T-helper 2 cell (primary cell): ENCODE measurements at regions not wholly inside any gene's neighbourhood (a gene's known extent, or its start where the extent isn't known, plus 50 kb on each side); places are given as distances from the start of the nearest gene placed in this dataset.

Source experiments
- DNase-seq, 5 experiments: peaks; one replicate each; pipeline versions ENCODE4 v3.0.0 to v3.0.0-alpha.2; 2012 to 2022

DNA sequence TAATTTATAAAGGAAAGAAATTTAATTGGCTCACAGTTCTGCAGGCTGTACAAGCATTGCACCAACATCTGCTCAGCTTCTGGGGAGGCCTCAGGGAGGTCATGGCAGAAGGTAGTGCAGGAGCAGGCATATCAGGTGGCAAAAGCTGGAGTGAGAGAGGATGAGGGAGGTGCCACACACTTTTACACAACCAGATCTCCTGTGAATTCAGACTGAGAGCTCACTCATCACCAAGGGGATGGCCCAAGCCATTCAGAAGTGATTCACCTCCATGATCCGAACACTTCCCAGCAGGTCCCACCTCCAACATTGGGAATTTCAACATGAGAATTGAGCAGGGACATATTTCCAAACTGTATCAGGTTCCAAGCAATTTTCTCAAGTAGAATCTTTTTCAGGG lies 84.7 kb upstream of the BRINP1 start:
- DNase-seq: no peak

DNA sequence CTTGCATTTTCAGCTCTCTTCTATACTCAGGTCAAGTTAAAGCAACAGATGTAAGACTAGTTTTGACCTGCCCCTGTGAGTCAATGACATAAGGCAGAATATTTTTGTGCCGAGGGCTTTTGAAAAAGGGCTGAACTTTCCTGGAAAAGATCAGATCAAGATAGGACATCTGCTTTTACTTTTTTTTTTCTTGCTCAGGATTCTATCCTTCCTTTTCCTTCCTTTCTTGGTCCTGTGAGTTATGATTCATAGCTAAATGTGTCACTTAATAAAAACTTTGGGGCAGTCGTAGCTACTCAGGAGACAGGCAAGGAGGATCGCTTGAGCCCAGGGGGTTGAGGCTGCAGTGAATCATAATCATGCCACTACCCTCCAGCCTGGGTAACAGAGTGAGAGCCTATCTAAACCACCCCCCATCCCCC lies 84.3 kb upstream of the BRINP1 start:
- DNase-seq: no peak

DNA sequence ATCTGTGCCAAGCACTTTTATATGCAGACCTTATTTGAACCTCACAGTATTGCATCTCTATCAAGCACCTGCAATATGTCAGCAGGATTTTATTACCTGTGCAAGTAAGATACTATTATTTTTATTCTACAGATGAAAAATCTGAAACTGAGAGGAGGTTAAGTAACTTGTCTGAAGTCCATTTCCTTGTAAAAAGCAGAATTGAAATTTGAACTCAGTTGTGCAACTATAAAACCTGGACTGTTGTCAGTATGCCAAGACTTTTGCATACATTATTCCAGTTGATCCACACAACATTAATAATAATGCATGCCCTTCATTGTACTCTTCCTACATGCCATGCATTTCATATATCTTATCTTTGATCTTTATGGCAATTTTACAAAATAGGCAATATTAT lies 82.2 kb upstream of the BRINP1 start:
- no peak for DNase-seq

DNA sequence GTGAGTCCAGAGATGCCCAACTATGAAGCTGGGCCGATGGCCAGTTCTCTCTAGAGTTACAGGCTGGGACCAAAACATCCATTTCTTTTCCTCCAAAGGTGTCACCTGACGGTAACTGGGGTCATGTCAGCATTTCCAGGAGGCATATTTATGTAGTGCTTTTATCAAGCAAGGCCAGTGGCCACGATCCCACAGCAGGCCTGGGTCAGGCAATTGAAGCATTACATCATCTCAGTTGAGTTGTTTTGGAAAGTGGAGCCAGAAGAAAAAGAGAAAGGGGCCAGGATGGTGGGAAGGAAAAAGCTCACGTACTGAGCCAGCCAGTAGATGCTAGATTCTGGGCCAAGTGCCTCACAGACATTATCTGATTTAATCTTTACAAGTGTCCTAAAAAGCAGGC lies 73.9 kb upstream of the BRINP1 start:
- DNase-seq: no peak

DNA sequence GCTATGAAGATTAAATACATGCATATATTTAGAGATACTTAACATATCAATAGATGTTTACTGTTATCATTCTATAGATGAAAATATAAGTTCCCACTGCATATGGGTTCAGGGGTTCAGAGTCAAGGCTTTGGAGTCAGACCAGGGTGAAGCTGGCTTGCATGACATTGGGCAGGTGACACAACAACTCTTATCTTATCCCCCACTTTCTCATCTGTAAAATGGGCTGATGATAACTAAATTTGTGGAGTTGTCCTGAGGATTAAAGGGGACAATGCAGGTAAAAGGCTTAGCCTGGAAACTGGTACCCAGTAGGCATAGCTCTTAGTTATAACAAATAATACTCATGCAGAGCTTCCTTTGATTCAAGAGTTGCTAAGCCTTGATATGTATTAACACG lies 72.6 kb upstream of the BRINP1 start:
- no peak for DNase-seq

DNA sequence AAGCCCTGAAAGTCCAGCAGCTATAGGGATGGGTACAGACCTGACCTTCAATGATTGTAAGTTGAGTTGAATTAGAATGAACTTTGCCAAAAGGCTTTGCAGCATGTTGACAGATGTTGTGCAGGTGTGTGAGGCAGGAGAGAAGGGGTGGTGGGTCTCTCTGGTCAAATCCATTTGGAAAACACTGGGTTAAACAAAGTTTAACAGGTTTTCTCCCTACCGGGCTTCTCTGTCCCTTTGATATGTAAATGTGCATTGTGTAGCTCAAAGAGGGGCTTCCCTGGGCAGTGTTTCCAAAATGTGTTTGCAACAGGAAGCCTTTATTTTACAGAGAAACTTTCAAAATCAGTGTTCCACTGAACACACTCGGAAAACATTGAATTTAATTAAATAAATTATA lies 72.1 kb upstream of the BRINP1 start:
- no peak for DNase-seq

DNA sequence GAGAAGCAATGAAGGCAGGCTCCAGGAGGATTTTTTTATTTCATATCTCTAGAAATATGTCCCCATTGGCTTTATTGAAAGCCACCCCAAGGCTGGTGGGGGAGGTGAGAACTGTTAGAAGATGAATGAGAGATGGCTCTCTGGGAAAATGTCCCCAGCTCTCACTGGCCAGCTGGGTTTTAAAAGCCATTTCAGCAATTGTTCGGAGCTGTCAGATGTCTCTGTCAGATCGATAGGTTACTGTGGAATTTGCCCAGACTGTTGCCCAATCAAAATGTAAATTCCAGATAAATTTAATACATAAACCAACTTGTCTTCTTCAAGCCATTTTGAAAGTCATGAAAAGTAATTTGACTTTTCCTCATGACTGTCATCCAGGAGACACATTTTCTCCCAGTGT lies 67.0 kb upstream of the BRINP1 start:
- no peak for DNase-seq

DNA sequence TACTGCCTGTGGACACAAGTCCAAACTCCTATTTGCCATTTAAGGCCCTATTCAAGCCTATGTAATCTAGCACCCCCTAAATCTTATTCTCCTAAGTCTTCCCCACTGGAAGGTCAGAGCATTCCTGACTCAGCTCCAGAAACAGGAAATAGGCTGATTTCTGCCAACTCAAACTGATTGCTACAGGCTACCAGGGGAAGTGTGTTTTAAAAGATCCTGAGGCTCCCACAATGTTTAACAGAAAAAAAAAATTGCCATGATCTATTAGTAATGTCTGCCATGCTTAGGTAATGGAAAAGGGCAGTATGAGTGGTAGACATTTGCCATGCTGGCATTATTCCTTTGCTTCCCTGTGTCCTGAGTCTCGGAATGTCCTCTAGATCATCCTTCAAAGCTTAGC lies 65.8 kb upstream of the BRINP1 start:
- DNase-seq: no peak

DNA sequence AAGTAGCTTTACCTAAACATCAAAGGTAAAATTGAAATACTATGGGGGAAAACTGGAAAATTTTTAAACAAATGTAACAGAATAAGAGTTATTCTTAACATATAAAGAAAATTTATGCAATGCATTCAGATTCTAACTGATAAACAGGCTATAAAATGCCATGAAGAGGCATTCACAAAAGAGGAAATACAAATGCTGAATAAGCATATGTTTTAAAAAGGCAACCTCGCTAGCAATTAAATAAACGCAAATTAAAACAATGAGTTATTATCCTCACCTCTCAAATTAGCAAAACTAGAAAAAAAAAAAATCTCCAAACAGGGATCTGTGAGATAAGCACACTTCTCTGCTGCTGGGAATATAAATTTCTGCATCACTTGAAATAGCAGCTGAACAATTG lies 63.2 kb upstream of the BRINP1 start:
- DNase-seq: no peak

DNA sequence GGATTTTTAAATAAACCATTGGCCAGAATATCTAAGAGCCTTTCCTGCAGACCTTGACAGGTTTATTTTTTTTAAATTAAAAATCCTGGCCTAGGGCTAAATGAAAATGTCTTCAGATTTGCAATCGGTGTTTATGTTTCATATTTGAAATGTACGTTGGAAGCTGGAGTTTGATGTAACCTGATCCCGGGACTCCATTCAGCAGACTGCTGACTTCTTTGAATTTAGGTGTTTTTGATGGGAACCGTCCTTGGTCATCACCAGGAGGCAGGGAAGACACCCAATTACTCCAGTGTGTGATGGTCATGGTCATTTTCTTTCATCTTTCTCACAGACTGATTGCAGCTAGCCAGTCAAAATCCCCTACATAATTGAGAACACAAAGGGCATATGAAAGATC lies 60.1 kb upstream of the BRINP1 start:
- no peak for DNase-seq

DNA sequence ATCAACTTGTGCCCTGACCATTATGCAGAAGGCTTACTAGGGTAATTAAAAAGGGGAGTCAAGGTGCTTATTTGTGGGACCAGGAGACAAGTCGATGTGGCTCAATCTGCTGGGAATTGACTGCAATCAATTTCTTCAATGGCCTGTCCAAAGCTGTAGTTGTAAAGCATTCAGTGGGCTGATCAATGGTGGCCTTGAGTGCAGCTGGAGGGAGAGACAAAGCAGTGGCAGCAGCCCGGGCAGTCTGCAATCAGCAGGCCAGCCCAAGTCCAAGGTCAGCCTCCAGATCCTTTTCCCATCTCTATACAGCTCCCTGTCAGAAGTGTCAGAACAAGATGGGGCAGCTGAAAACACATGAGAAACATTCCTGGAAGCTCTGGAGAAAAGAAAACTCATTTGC lies 51.0 kb upstream of the BRINP1 start:
- DNase-seq: no peak
